B cell (primary cell): ENCODE measurements at regions not wholly inside any gene's neighbourhood (a gene's known extent, or its start where the extent isn't known, plus 50 kb on each side); places are given as distances from the start of the nearest gene placed in this dataset.
A peak's percentile ranks its signal among the peaks of the same experiment; 100 is the strongest.
"Not testable (repeated sequence)": the region's sequence is repeated elsewhere in the genome, so short reads cannot be mapped to it uniquely, and the experiment has no call there.

Experiments used
- ATAC-seq: fragments of 200-7000 bp; cut with Tn5 transposase; one replicate; pipeline ENCODE4 v1.10.0; 2021; ENCODE audit warnings: low read depth, mild to moderate bottlenecking, moderate number of reproducible peaks, moderate library complexity
- CTCF ChIA-PET: fragments of 350-600 bp; sonication (Branson Sonifier 250); formaldehyde crosslinking; loops from one replicate; lab custom pipeline; 2021; ENCODE audit warnings: antibody characterized with exemption, inconsistent platforms; lab: Charles Lee
- POLR2A ChIA-PET: fragments of 350-600 bp; sonication (Branson Sonifier 250); formaldehyde crosslinking; loops from one replicate; lab custom pipeline; 2021; ENCODE audit warnings: antibody characterized with exemption; lab: Charles Lee
- DNase-seq: peaks from one replicate; pipeline ENCODE4 v3.0.0; 2013
- H2AFZ ChIP-seq: 2 replicates; pipeline ENCODE4 v1.6.1; 2012; ENCODE audit warnings: mild to moderate bottlenecking, low read depth, low read length; ENCODE audit not compliant: insufficient read depth, poor library complexity, severe bottlenecking
- H3K27ac ChIP-seq, 2 donors: 1 replicate in 1 of 2; 2 replicates in 1 of 2; pipeline ENCODE4 v1.5.1; 2012 to 2013; ENCODE audit warnings: low read length in 2 of 2, mild to moderate bottlenecking in 2 of 2, moderate library complexity in 1 of 2
- H3K27me3 ChIP-seq, 4 experiments: fragments of 200-600 bp in 1 of 4; sonication (generic) in 1 of 4; replicated peaks in 1 of 4; 1 replicate in 2 of 4; 2 replicates in 2 of 4; pipeline versions ENCODE4 v1.6.1 to v1.7.0; 2013 to 2016; ENCODE audit warnings: low read length in 3 of 4, mild to moderate bottlenecking in 2 of 4, mixed read lengths in 1 of 4, moderate library complexity in 1 of 4; ENCODE audit not compliant: insufficient read depth in 4 of 4, control insufficient read depth in 3 of 4; ENCODE audit errors: control extremely low read depth in 1 of 4
- H3K36me3 ChIP-seq, 2 experiments: replicated peaks in 1 of 2; 1 replicate in 1 of 2; 2 replicates in 1 of 2; pipeline versions ENCODE4 v1.6.1 to v1.7.1; 2013; ENCODE audit warnings: low read length in 1 of 2; ENCODE audit not compliant: insufficient read depth in 2 of 2, control insufficient read depth in 1 of 2; ENCODE audit errors: control extremely low read depth in 1 of 2, extremely low read depth in 1 of 2
- H3K4me1 ChIP-seq, 2 donors: fragments of 200-600 bp in 1 of 2; sonication (generic) in 1 of 2; 1 replicate in 1 of 2; 2 replicates in 1 of 2; pipeline versions ENCODE4 v1.5.1 to v1.6.1; 2013 to 2017; ENCODE audit warnings: low read length in 2 of 2; ENCODE audit not compliant: control insufficient read depth in 2 of 2, insufficient read depth in 2 of 2
- H3K4me2 ChIP-seq: replicated peaks from 2 replicates; pipeline ENCODE3; 2012; ENCODE audit warnings: mild to moderate bottlenecking, low read depth, low read length; ENCODE audit not compliant: poor library complexity, severe bottlenecking
- H3K4me3 ChIP-seq, 5 experiments: fragments of 200-600 bp in 1 of 5; sonication (generic) in 1 of 5; 1 replicate in 3 of 5; 2 replicates in 2 of 5; pipeline versions ENCODE4 v1.5.1 to v1.7.0; 2011 to 2016; ENCODE audit warnings: low read length in 4 of 5, mild to moderate bottlenecking in 4 of 5, low read depth in 2 of 5, control low read depth in 1 of 5, moderate library complexity in 1 of 5; ENCODE audit not compliant: insufficient read depth in 1 of 5; ENCODE audit errors: control extremely low read depth in 1 of 5, extremely low read depth in 1 of 5
- H3K79me2 ChIP-seq: fragments of 200-600 bp; sonication (generic); one replicate; pipeline ENCODE4 v1.6.0; 2016; ENCODE audit warnings: low read length; ENCODE audit not compliant: control insufficient read depth, insufficient read depth
- H3K9ac ChIP-seq: fragments of 200-600 bp; sonication (generic); 2 replicates; pipeline ENCODE4 v1.6.1; 2017; ENCODE audit warnings: mild to moderate bottlenecking, low read length, moderate library complexity
- H3K9me3 ChIP-seq, 3 donors: one replicate each; pipeline versions ENCODE4 v1.6.1 to v1.7.1; 2013; ENCODE audit warnings: low read length in 2 of 3; ENCODE audit not compliant: control insufficient read depth in 2 of 3, insufficient read depth in 1 of 3; ENCODE audit errors: control extremely low read depth in 1 of 3
- H4K20me1 ChIP-seq: 2 replicates; pipeline ENCODE4 v1.6.0; 2012; ENCODE audit warnings: mild to moderate bottlenecking, low read length; ENCODE audit not compliant: insufficient read depth, control insufficient read depth, poor library complexity, severe bottlenecking
- H3K27ac Mint-ChIP-seq: one replicate; pipeline ENCODE4 v1.8.0; 2021; ENCODE audit warnings: mixed read lengths
- H3K27me3 Mint-ChIP-seq: one replicate; pipeline ENCODE4 v1.8.0; 2021; ENCODE audit warnings: mixed read lengths
- H3K4me1 Mint-ChIP-seq: one replicate; pipeline ENCODE4 v1.8.0; 2021; ENCODE audit warnings: mixed read lengths
- H3K4me3 Mint-ChIP-seq: one replicate; pipeline ENCODE4 v1.8.0; 2021; ENCODE audit warnings: mixed read lengths
- H3K9me3 Mint-ChIP-seq: one replicate; pipeline ENCODE4 v1.8.0; 2022; ENCODE audit warnings: mixed read lengths; ENCODE audit not compliant: insufficient read depth
- EZH2 ChIP-seq: IDR thresholded peaks from 2 replicates; pipeline ENCODE4 v1.6.1; 2012; ENCODE audit warnings: borderline replicate concordance, low read depth, mild to moderate bottlenecking, moderate library complexity, low read length; ENCODE audit not compliant: insufficient read depth, poor library complexity, severe bottlenecking
- WGBS: methylation state at CpG from one replicate; pipeline ENCODE4 v1.1.5; 2013; ENCODE audit warnings: missing lambda C conversion rate; ENCODE audit not compliant: insufficient coverage; 5-methylcytosine and 5-hydroxymethylcytosine counted together
- intact Hi-C: fragments of 100-400 bp; cut with micrococcal nuclease; formaldehyde crosslinking; loops from one replicate; pipeline ENCODE4 v1.10.0; 2022
- TF ChIP-seq, protein P1 (sequence below): fragments of 200-600 bp; IDR thresholded peaks from one replicate; pipeline ENCODE4 v1.8.0; 2022; ENCODE audit warnings: antibody characterized with exemption, mild to moderate bottlenecking

DNA sequence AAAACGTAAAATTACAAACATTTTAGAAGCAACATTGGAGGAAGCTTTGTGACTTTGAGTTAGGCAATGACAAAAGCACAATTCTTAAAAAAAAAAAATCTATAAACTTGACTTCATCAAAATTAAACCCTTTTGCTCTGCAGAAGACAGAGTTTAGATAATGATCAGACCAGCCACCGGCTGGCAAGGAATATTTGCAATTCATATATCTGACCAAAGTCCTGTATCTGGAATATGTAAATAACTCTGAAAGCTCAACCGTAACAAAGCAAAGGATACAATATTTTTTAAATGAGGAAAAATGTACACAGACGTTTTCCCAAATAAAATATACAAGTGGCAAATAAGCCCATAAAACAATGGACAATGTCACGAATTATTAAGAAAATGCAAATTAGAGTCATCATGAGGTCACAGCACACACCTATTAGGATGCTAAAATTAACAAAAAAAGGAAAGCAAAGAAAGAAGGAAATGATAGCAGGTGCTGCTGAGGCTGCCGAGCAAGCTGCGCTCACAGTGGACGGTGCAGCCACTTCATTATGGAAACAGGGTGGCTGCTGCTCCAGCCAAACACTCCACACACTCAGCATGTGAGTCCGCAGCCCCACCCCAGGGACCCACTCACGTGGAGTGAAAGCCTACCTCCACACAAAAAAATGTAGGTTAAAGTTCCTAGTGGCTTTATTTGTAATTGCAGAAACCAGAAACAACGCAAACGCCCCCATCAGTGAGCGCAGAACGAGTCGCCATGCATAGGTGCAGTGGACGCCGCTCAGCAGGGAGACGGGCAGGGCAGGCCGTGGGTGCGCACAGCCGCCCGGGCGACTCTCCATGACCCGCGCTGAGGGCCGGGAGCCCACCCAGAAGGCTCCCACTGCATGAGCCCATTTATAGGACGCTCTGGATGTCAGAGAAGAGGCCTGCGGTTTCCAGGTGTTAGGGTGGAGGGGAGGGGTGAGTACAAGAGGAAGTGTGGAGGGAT lies 375.4 kb downstream of the ADGRD1 start:
- 92% methylated on average over 13 of the region's 28 CpGs for WGBS
- H3K27ac ChIP-seq, H3K27me3 ChIP-seq, H3K27ac Mint-ChIP-seq, H3K4me3 Mint-ChIP-seq, H3K9ac ChIP-seq, H3K36me3 ChIP-seq, H4K20me1 ChIP-seq, POLR2A ChIA-PET, H3K4me1 ChIP-seq, H2AFZ ChIP-seq, H3K4me3 ChIP-seq, CTCF ChIA-PET, H3K4me1 Mint-ChIP-seq, H3K9me3 Mint-ChIP-seq, H3K4me2 ChIP-seq, H3K79me2 ChIP-seq, intact Hi-C loops, DNase-seq, ATAC-seq: not testable (repeated sequence)
- H3K27me3 Mint-ChIP-seq = peaks cover 19% of the 10 kb centered on the region
- H3K9me3 ChIP-seq = peaks cover 0 to 10% (median 0%) of the 10 kb centered on the region in 3 donors

DNA sequence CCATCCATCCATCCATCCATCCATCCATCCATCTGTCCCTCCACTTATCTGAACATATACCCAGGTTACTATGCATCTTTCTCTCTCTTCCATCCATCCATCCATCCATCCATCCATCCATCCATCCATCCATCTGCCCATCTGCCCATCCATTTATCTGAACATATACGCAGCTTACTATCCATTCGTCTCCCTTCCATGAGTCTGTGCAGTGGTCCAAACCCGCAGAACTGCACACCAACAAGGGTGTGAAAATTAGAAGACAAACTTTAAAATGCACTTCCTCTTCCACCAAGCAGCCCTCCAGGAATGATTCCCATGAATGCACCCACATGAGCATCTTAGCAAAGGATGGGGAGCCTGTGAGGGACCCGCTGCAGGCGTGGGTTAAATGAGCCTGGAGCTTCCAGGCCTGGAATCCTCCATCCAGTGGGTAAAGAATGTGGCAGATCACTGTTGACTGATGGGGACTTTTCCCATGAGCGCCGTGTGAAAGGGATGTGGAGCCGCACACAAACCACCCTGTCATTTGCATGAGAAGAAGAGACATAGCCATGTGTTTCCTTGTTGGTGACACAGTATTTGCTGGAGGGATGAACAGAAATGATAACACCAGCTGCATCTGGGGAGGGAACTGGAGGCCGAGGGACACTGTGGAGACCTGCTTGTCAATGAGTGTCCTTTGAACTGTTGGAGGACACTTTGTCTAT lies 376.6 kb downstream of the ADGRD1 start:
- TF ChIP-seq, protein P1, sequence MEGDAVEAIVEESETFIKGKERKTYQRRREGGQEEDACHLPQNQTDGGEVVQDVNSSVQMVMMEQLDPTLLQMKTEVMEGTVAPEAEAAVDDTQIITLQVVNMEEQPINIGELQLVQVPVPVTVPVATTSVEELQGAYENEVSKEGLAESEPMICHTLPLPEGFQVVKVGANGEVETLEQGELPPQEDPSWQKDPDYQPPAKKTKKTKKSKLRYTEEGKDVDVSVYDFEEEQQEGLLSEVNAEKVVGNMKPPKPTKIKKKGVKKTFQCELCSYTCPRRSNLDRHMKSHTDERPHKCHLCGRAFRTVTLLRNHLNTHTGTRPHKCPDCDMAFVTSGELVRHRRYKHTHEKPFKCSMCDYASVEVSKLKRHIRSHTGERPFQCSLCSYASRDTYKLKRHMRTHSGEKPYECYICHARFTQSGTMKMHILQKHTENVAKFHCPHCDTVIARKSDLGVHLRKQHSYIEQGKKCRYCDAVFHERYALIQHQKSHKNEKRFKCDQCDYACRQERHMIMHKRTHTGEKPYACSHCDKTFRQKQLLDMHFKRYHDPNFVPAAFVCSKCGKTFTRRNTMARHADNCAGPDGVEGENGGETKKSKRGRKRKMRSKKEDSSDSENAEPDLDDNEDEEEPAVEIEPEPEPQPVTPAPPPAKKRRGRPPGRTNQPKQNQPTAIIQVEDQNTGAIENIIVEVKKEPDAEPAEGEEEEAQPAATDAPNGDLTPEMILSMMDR = no peak
- no peak for TF ChIP-seq EZH2
- Mint-ChIP-seq H3K4me3 (no peak overlapping the region), H3K9me3 (no peaks in the 10 kb centered on the region), H3K27ac (peak overlapping the region; percentile 12), H3K27me3 (peaks cover 19% of the 10 kb centered on the region), H3K4me1 (no peaks in the 10 kb centered on the region)
- Histone ChIP-seq H2AFZ (no peak overlapping the region), H3K4me2 (no peak overlapping the region), H3K9me3 (peaks cover 0 to 10% (median 0%) of the 10 kb centered on the region in 3 donors), H3K79me2 (no peaks in the 10 kb centered on the region), H3K4me1 (no peaks in the 10 kb centered on the region), H4K20me1 (no peaks in the 10 kb centered on the region), H3K4me3 (no peak overlapping the region), H3K27me3 (no peaks in the 10 kb centered on the region), H3K9ac (no peak overlapping the region), H3K36me3 (no peaks in the 10 kb centered on the region), H3K27ac (no peak overlapping the region)
- CTCF ChIA-PET = no interaction called here
- no peak for DNase-seq
- ATAC-seq = no peak
- POLR2A ChIA-PET = no interaction called here
- 88% methylated on average over 8 of the region's 9 CpGs for WGBS
- intact Hi-C loops = no loop called here
